Endothelial cell of umbilical vein (primary cell): ENCODE measurements at regions not wholly inside any gene's neighbourhood (a gene's known extent, or its start where the extent isn't known, plus 50 kb on each side); places are given as distances from the start of the nearest gene placed in this dataset.

Experiments
- EZH2 ChIP-seq: IDR thresholded peaks from 2 replicates; pipeline ENCODE4 v1.6.1; 2012; ENCODE audit warnings: borderline replicate concordance, low read depth, mild to moderate bottlenecking, moderate library complexity, low read length, inconsistent platforms; ENCODE audit not compliant: severe bottlenecking
- FOS ChIP-seq: IDR thresholded peaks from 2 replicates; pipeline ENCODE4 v1.6.1; 2011; ENCODE audit warnings: mild to moderate bottlenecking, low read length, moderate library complexity, borderline replicate concordance; ENCODE audit not compliant: insufficient read depth
- GATA2 ChIP-seq: IDR thresholded peaks from 2 replicates; pipeline ENCODE4 v1.7.0; 2011; ENCODE audit warnings: low read depth, mild to moderate bottlenecking, moderate library complexity, mixed read lengths, low read length; ENCODE audit not compliant: insufficient read length, insufficient read depth
- MYC ChIP-seq: IDR thresholded peaks from one replicate; pipeline ENCODE4 v1.6.1; 2011; ENCODE audit warnings: mild to moderate bottlenecking, low read depth, low read length
- POLR2A ChIP-seq: IDR thresholded peaks from 2 replicates; pipeline ENCODE4 v1.6.1; 2012; ENCODE audit warnings: low read depth, mild to moderate bottlenecking, control low read depth, low read length
- POLR2AphosphoS5 ChIP-seq: IDR thresholded peaks from 2 replicates; pipeline ENCODE4 v1.6.1; 2012; ENCODE audit warnings: low read depth, mild to moderate bottlenecking, control low read depth, low read length, moderate library complexity; ENCODE audit not compliant: insufficient read depth
- TF ChIP-seq, protein P1 (sequence below), 2 donors: IDR thresholded peaks; 1 replicate in 1 of 2; 2 replicates in 1 of 2; pipeline ENCODE4 v1.5.1; 2011; ENCODE audit warnings: low read length in 2 of 2, mild to moderate bottlenecking in 2 of 2, moderate library complexity in 2 of 2, control low read depth in 1 of 2, inconsistent platforms in 1 of 2, low read depth in 1 of 2; ENCODE audit not compliant: insufficient read depth in 1 of 2; ENCODE audit errors: extremely low read depth in 1 of 2
- TF ChIP-seq, protein P2 (sequence below): IDR thresholded peaks from 2 replicates; pipeline ENCODE4 v1.6.1; 2011; ENCODE audit not compliant: insufficient read depth, insufficient read length

DNA sequence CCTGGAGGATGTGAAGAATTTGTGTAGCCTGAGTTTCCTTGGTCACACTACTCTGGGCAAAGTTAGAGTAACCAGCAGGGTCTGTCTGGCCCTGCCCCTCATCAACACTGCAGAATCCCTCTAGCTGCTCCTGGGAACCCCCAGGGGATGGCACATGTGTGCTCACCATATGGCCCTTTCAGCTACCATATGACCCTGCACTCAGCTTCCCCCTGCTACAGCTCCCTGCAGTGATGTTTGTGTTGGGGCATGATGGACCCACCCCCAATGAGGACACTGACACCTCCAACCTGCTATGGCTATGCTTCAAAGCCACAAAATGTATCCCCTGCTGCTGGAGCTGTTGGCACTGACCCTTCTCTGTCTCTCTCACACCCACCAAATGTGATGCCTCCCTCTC is 152.7 kb downstream of the SNX18 start:
- TF ChIP-seq, protein P1, sequence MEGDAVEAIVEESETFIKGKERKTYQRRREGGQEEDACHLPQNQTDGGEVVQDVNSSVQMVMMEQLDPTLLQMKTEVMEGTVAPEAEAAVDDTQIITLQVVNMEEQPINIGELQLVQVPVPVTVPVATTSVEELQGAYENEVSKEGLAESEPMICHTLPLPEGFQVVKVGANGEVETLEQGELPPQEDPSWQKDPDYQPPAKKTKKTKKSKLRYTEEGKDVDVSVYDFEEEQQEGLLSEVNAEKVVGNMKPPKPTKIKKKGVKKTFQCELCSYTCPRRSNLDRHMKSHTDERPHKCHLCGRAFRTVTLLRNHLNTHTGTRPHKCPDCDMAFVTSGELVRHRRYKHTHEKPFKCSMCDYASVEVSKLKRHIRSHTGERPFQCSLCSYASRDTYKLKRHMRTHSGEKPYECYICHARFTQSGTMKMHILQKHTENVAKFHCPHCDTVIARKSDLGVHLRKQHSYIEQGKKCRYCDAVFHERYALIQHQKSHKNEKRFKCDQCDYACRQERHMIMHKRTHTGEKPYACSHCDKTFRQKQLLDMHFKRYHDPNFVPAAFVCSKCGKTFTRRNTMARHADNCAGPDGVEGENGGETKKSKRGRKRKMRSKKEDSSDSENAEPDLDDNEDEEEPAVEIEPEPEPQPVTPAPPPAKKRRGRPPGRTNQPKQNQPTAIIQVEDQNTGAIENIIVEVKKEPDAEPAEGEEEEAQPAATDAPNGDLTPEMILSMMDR (IDR thresholded peaks at IDR 0.05; ENCODE audit: extremely low read depth in 1 of 2, insufficient read depth in 1 of 2, low read depth in 1 of 2, low read length in 2 of 2): no peak
- TF ChIP-seq POLR2A (no peak), MYC (no peak), POLR2AphosphoS5 (no peak), FOS (no peak), EZH2 (no peak), GATA2 (no peak)
- TF ChIP-seq, protein P2, sequence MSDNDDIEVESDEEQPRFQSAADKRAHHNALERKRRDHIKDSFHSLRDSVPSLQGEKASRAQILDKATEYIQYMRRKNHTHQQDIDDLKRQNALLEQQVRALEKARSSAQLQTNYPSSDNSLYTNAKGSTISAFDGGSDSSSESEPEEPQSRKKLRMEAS: no peak
